ENCODE measurements at regions not wholly inside any gene's neighbourhood (a gene's known extent, or its start where the extent isn't known, plus 50 kb on each side); places are given as distances from the start of the nearest gene placed in this dataset.

DNA sequence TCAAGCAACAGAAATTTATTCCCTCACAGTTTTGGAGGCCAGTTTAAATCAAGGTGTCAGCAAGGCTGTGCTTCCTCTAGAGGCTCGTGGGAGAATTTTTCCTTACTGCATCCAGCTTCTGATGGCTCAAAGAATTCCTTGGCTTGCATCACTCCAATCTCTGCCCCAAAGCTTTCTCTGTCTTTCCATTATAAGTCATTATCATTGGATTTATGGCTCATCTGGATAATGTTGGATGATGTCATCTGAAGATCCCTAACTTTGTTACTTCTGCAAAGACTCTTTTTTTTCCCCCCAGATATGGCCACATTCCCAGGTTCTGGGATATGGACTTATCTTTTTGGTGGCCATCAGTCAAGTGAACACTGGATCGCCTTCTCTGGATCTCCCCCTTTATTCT, 146.3 kb upstream of the B3GAT2 start:
- no peak overlapping the region for H3K14ac ChIP-seq (ENCODE audit: insufficient read length)
- no peak overlapping the region for H2BK20ac ChIP-seq (ENCODE audit: low read length)
- TF ChIP-seq ASH2L (IDR thresholded peaks at IDR 0.05; ENCODE audit: low read length) = no peak
- no peak for TF ChIP-seq EP300 (IDR thresholded peaks at IDR 0.05; ENCODE audit: borderline replicate concordance in 1 of 2, low read depth in 2 of 2, low read length in 2 of 2)
- TF ChIP-seq, protein P1, sequence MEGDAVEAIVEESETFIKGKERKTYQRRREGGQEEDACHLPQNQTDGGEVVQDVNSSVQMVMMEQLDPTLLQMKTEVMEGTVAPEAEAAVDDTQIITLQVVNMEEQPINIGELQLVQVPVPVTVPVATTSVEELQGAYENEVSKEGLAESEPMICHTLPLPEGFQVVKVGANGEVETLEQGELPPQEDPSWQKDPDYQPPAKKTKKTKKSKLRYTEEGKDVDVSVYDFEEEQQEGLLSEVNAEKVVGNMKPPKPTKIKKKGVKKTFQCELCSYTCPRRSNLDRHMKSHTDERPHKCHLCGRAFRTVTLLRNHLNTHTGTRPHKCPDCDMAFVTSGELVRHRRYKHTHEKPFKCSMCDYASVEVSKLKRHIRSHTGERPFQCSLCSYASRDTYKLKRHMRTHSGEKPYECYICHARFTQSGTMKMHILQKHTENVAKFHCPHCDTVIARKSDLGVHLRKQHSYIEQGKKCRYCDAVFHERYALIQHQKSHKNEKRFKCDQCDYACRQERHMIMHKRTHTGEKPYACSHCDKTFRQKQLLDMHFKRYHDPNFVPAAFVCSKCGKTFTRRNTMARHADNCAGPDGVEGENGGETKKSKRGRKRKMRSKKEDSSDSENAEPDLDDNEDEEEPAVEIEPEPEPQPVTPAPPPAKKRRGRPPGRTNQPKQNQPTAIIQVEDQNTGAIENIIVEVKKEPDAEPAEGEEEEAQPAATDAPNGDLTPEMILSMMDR (IDR thresholded peaks at IDR 0.05; ENCODE audit: control extremely low read depth in 1 of 3, insufficient read depth in 1 of 3, low read depth in 1 of 3, low read length in 3 of 3) = no peak
- no peak for TF ChIP-seq CHD1 (IDR thresholded peaks at IDR 0.05; ENCODE audit: low read depth, low read length)
- no peak for TF ChIP-seq CBX5 (IDR thresholded peaks at IDR 0.05; ENCODE audit: low read depth, low read length)
- no peak for TF ChIP-seq SIX5 (IDR thresholded peaks at IDR 0.05; ENCODE audit: low read depth, low read length)
- no peak for TF ChIP-seq ATF3 (IDR thresholded peaks at IDR 0.05; ENCODE audit: insufficient read depth, low read depth, low read length)
- TF ChIP-seq TAF1 (IDR thresholded peaks at IDR 0.05; ENCODE audit: low read depth, low read length) = no peak
- CTCF ChIA-PET (ENCODE audit: partially characterized antibody) = interaction anchor here (1.1 kb wide), 1 partner anchor 88 kb away, joined by 4 read pairs; no protein-coding TSS in a partner anchor
- no peak overlapping the region for H2BK15ac ChIP-seq (ENCODE audit: low read length)
- H2AFZ ChIP-seq (ENCODE audit: low read length) = no peak overlapping the region
- no peak for DNase-seq (ENCODE audit: low read depth in 1 of 2, low spot score in 2 of 2)
- no peak overlapping the region for H3K23ac ChIP-seq (ENCODE audit: insufficient read length)
- H3K79me2 ChIP-seq (ENCODE audit: control insufficient read depth in 1 of 2, insufficient read depth in 2 of 2, low read length in 2 of 2) = no peaks in the 10 kb centered on the region
- no peak overlapping the region for H3K9ac ChIP-seq (replicated peaks in 1 of 4; ENCODE audit: extremely low read depth in 1 of 4, low read depth in 3 of 4, low read length in 3 of 4)
- H2BK120ac ChIP-seq (replicated peaks; ENCODE audit: low read depth, low read length) = no peak overlapping the region
- H2BK5ac ChIP-seq (ENCODE audit: low read depth, low read length) = no peak overlapping the region
- FAIRE-seq = no peak
- H4K91ac ChIP-seq (replicated peaks; ENCODE audit: insufficient read length, low read length) = no peak overlapping the region
- no peak overlapping the region for H3K27ac ChIP-seq (ENCODE audit: low read depth, low read length)
- no peak overlapping the region for H3K4me2 ChIP-seq (ENCODE audit: insufficient read depth in 1 of 2, low read depth in 2 of 2, low read length in 2 of 2)
- 96% methylated on average over 2 of the region's 2 CpGs; no CpG with 5 or more reads in 1 of the 2 experiments for WGBS, 2 experiments (ENCODE audit: extremely low coverage in 1 of 2, insufficient coverage in 1 of 2, insufficient read length in 1 of 2, insufficient replicate concordance in 2 of 2, low coverage in 1 of 2, low lambda C conversion rate in 2 of 2, missing lambda C conversion rate in 1 of 2)
- H3K9me3 ChIP-seq (ENCODE audit: insufficient read depth in 2 of 2, low read depth in 1 of 2, low read length in 1 of 2) = no peaks in the 10 kb centered on the region
- H2AK5ac ChIP-seq (ENCODE audit: low read depth, low read length) = no peak overlapping the region
- no peak overlapping the region for H3K56ac ChIP-seq (replicated peaks; ENCODE audit: insufficient read length, low read depth, low read length)
- POLR2A ChIA-PET (ENCODE audit: partially characterized antibody) = no interaction called here
- H3K36me3 ChIP-seq (ENCODE audit: control insufficient read depth in 2 of 4, insufficient read depth in 4 of 4, low read length in 3 of 4) = no peaks in the 10 kb centered on the region
- no peaks in the 10 kb centered on the region; a peak in 1 of 7 replicates for H3K4me1 ChIP-seq (replicated peaks in 1 of 4; ENCODE audit: control insufficient read depth in 3 of 4, insufficient read depth in 4 of 4, low read length in 3 of 4)
- no peak overlapping the region for H2BK12ac ChIP-seq (ENCODE audit: low read depth, low read length)
- H4K8ac ChIP-seq (ENCODE audit: extremely low read depth, insufficient read depth, low read length) = no peak overlapping the region
- no peak overlapping the region for H3K18ac ChIP-seq (ENCODE audit: extremely low read depth, low read length)
- no peaks in the 10 kb centered on the region for H3K23me2 ChIP-seq (ENCODE audit: low read depth, low read length)
- H4K5ac ChIP-seq (ENCODE audit: insufficient read length, low read depth, low read length) = no peak overlapping the region
- no peaks in the 10 kb centered on the region for H3K79me1 ChIP-seq (ENCODE audit: low read depth, low read length)
- H3K4me3 ChIP-seq (ENCODE audit: extremely low read depth in 1 of 4, insufficient read depth in 2 of 4, low read depth in 3 of 4, low read length in 4 of 4) = no peak overlapping the region
- no peaks in the 10 kb centered on the region for H4K20me1 ChIP-seq (replicated peaks in 1 of 2; ENCODE audit: control insufficient read depth in 1 of 2, insufficient read depth in 2 of 2, low read length in 2 of 2)
- no peak overlapping the region for H3K4ac ChIP-seq (replicated peaks; ENCODE audit: insufficient read length, low read depth, low read length)
- H3K27me3 ChIP-seq (replicated peaks in 1 of 4; ENCODE audit: control insufficient read depth in 3 of 4, extremely low read depth in 1 of 4, insufficient read depth in 3 of 4, low read length in 3 of 4) = 0 out of 7 replicates have a peak, but pooled peaks cover 0 to 2% (median 0%) of the 10 kb centered on the region in 4 experiments
